ENCODE measurements at regions not wholly inside any gene's neighbourhood (a gene's known extent, or its start where the extent isn't known, plus 50 kb on each side); places are given as distances from the start of the nearest gene placed in this dataset.

GRCh38 chr3:10631224-10631623, 125.8 kb upstream of the ATP2B2 start:
- Histone ChIP-seq H3K4me2 (no peak overlapping the region), H3K27me3 (ENCODE audit: insufficient read depth, low read depth) (no peaks in the 10 kb centered on the region)

GRCh38 chr3:10632125-10632524, 126.7 kb upstream of the ATP2B2 start:
- Histone ChIP-seq H3K4me3 (IDR thresholded peaks at IDR 0.05; ENCODE audit: insufficient read depth, low read depth, low read length) (no peak overlapping the region), H3K9ac (no peak overlapping the region), H2AFZ (ENCODE audit: low read depth) (no peak overlapping the region), H3K4me2 (no peak overlapping the region), H3K36me3 (ENCODE audit: insufficient read depth) (no peaks in the 10 kb centered on the region), H3K4me1 (ENCODE audit: low read depth, poor library complexity, severe bottlenecking) (no peaks in the 10 kb centered on the region), H3K79me2 (ENCODE audit: insufficient read depth, low read depth) (no peaks in the 10 kb centered on the region), H4K20me1 (ENCODE audit: insufficient read depth) (no peaks in the 10 kb centered on the region), H3K27me3 (ENCODE audit: insufficient read depth, low read depth) (no peaks in the 10 kb centered on the region), H3K27ac (no peak overlapping the region)
- TF ChIP-seq CTCF (conservative IDR thresholded peaks at IDR 0.05; ENCODE audit: low read depth, low read length) = no peak

More at GRCh38 chr3:10631224-10631623, 125.8 kb upstream of the ATP2B2 start:
- no peaks in the 10 kb centered on the region for H3K36me3 ChIP-seq (ENCODE audit: insufficient read depth)
- H3K79me2 ChIP-seq (ENCODE audit: insufficient read depth, low read depth) = no peaks in the 10 kb centered on the region
- no peak overlapping the region for H3K27ac ChIP-seq
- no peaks in the 10 kb centered on the region for H3K4me1 ChIP-seq (ENCODE audit: low read depth, poor library complexity, severe bottlenecking)
- H3K4me3 ChIP-seq (IDR thresholded peaks at IDR 0.05; ENCODE audit: insufficient read depth, low read depth, low read length) = no peak overlapping the region
- no peak overlapping the region for H2AFZ ChIP-seq (ENCODE audit: low read depth)
- no peak for TF ChIP-seq CTCF (conservative IDR thresholded peaks at IDR 0.05; ENCODE audit: low read depth, low read length)
- H4K20me1 ChIP-seq (ENCODE audit: insufficient read depth) = no peaks in the 10 kb centered on the region
- H3K9ac ChIP-seq = no peak overlapping the region

- Histone ChIP-seq H3K36me3 (ENCODE audit: insufficient read depth) (no peaks in the 10 kb centered on the region), H3K4me2 (no peak overlapping the region), H3K27me3 (ENCODE audit: insufficient read depth, low read depth) (no peaks in the 10 kb centered on the region), H3K9ac (no peak overlapping the region), H3K4me3 (IDR thresholded peaks at IDR 0.05; ENCODE audit: insufficient read depth, low read depth, low read length) (no peak overlapping the region), H4K20me1 (ENCODE audit: insufficient read depth) (no peaks in the 10 kb centered on the region), H3K79me2 (ENCODE audit: insufficient read depth, low read depth) (no peaks in the 10 kb centered on the region), H2AFZ (ENCODE audit: low read depth) (no peak overlapping the region), H3K27ac (no peak overlapping the region), H3K4me1 (ENCODE audit: low read depth, poor library complexity, severe bottlenecking) (no peaks in the 10 kb centered on the region)
- TF ChIP-seq CTCF (conservative IDR thresholded peaks at IDR 0.05; ENCODE audit: low read depth, low read length) = no peak
Measured at GRCh38 chr3:10632741-10633140, 127.4 kb upstream of the ATP2B2 start.

GRCh38 chr3:10635446-10636076, 130.2 kb upstream of the ATP2B2 start:
- Histone ChIP-seq H3K36me3 (ENCODE audit: insufficient read depth) (no peaks in the 10 kb centered on the region), H3K79me2 (ENCODE audit: insufficient read depth, low read depth) (no peaks in the 10 kb centered on the region), H4K20me1 (ENCODE audit: insufficient read depth) (no peaks in the 10 kb centered on the region), H3K27me3 (ENCODE audit: insufficient read depth, low read depth) (no peaks in the 10 kb centered on the region), H3K4me2 (no peak overlapping the region), H3K4me3 (IDR thresholded peaks at IDR 0.05; ENCODE audit: insufficient read depth, low read depth, low read length) (no peak overlapping the region), H3K27ac (no peak overlapping the region), H3K4me1 (ENCODE audit: low read depth, poor library complexity, severe bottlenecking) (no peaks in the 10 kb centered on the region), H2AFZ (ENCODE audit: low read depth) (no peak overlapping the region), H3K9ac (no peak overlapping the region)
- TF ChIP-seq CTCF (conservative IDR thresholded peaks at IDR 0.05; ENCODE audit: low read depth, low read length) = no peak

Measured in KMS-11 (cell line).